ENCODE measurements at regions not wholly inside any gene's neighbourhood (a gene's known extent, or its start where the extent isn't known, plus 50 kb on each side); places are given as distances from the start of the nearest gene placed in this dataset.

GRCh38 chr12:125283521-125283920 lies 218.3 kb downstream of the AACS start:
- FAIRE-seq: no peak
- no peak for DNase-seq (ENCODE audit: insufficient read length, low spot score)
- TF ChIP-seq, protein P1, sequence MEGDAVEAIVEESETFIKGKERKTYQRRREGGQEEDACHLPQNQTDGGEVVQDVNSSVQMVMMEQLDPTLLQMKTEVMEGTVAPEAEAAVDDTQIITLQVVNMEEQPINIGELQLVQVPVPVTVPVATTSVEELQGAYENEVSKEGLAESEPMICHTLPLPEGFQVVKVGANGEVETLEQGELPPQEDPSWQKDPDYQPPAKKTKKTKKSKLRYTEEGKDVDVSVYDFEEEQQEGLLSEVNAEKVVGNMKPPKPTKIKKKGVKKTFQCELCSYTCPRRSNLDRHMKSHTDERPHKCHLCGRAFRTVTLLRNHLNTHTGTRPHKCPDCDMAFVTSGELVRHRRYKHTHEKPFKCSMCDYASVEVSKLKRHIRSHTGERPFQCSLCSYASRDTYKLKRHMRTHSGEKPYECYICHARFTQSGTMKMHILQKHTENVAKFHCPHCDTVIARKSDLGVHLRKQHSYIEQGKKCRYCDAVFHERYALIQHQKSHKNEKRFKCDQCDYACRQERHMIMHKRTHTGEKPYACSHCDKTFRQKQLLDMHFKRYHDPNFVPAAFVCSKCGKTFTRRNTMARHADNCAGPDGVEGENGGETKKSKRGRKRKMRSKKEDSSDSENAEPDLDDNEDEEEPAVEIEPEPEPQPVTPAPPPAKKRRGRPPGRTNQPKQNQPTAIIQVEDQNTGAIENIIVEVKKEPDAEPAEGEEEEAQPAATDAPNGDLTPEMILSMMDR (IDR thresholded peaks at IDR 0.05; ENCODE audit: insufficient read depth, missing control alignments): no peak

DNA sequence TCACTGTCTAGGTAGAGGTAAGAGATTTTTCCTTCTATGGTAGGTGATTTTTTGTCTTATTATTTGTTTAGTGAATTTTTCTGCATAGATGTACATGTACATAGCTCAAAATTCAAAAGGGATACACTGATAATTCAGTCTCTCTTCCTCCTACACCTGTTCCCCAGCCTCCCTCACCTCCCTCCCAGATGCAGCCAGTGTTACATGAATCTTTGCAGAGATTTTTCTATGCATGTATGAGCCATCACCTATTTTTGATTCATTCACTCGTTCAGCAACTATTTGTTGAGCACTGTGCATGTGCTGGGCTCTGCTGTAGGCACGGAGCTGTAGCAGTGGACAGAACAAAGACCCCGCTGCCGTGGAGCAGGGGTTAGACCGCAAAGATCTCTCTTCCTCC lies 218.9 kb downstream of the AACS start:
- FAIRE-seq (no peak), DNase-seq (ENCODE audit: insufficient read length, low spot score) (no peak)
- TF ChIP-seq, protein P1 (IDR thresholded peaks at IDR 0.05; ENCODE audit: insufficient read depth, missing control alignments): no peak

- DNase-seq (ENCODE audit: insufficient read length, low spot score) (no peak), FAIRE-seq (no peak)
- TF ChIP-seq, protein P1 (IDR thresholded peaks at IDR 0.05; ENCODE audit: insufficient read depth, missing control alignments): no peak
Measured at GRCh38 chr12:125284945-125285685, 219.9 kb downstream of the AACS start.

GRCh38 chr12:125286005-125286727 lies 220.9 kb downstream of the AACS start:
- FAIRE-seq: no peak
- TF ChIP-seq, protein P1 (IDR thresholded peaks at IDR 0.05; ENCODE audit: insufficient read depth, missing control alignments): no peak
- no peak for DNase-seq (ENCODE audit: insufficient read length, low spot score)

GRCh38 chr12:125287155-125287847 lies 222.1 kb downstream of the AACS start:
- DNase-seq (ENCODE audit: insufficient read length, low spot score) (no peak), FAIRE-seq (no peak)
- TF ChIP-seq, protein P1 (IDR thresholded peaks at IDR 0.05; ENCODE audit: insufficient read depth, missing control alignments): no peak

GRCh38 chr12:125288931-125289928 lies 224.0 kb downstream of the AACS start:
- no peak for DNase-seq (ENCODE audit: insufficient read length, low spot score)
- TF ChIP-seq, protein P1 (IDR thresholded peaks at IDR 0.05; ENCODE audit: insufficient read depth, missing control alignments): no peak
- no peak for FAIRE-seq
